Type B pancreatic cell (in vitro differentiated cells): ENCODE measurements at regions not wholly inside any gene's neighbourhood (a gene's known extent, or its start where the extent isn't known, plus 50 kb on each side); places are given as distances from the start of the nearest gene placed in this dataset.

Source experiments
- DNase-seq: peaks from one replicate; pipeline ENCODE4 v3.0.0; 2021; ENCODE audit warnings: mixed read lengths; ENCODE audit not compliant: unreplicated experiment; ENCODE audit errors: extremely low spot score
- H3K27ac Mint-ChIP-seq: 2 replicates; pipeline ENCODE4 v1.8.0; 2021; ENCODE audit warnings: mild to moderate bottlenecking, mixed read lengths
- H3K27me3 Mint-ChIP-seq: 2 replicates; pipeline ENCODE4 v1.8.0; 2021; ENCODE audit warnings: mixed read lengths
- H3K36me3 Mint-ChIP-seq: 2 replicates; pipeline ENCODE4 v1.8.0; 2021; ENCODE audit warnings: mixed read lengths
- H3K4me1 Mint-ChIP-seq: one replicate; pipeline ENCODE4 v1.8.0; 2021; ENCODE audit warnings: mixed read lengths; ENCODE audit not compliant: unreplicated experiment
- H3K4me3 Mint-ChIP-seq: 2 replicates; pipeline ENCODE4 v1.8.0; 2021; ENCODE audit warnings: mild to moderate bottlenecking, mixed read lengths
- H3K9me3 Mint-ChIP-seq: 2 replicates; pipeline ENCODE4 v1.8.0; 2021; ENCODE audit warnings: mixed read lengths
- CTCF ChIP-seq: fragments of 200-600 bp; sonication (generic); conservative IDR thresholded peaks from 2 replicates; pipeline ENCODE4 v1.5.0; 2021; ENCODE audit warnings: antibody characterized with exemption, mild to moderate bottlenecking

- H3K4me3 Mint-ChIP-seq, result no peak overlapping the region
- H3K36me3 Mint-ChIP-seq, result no peaks in the 10 kb centered on the region
- no peaks in the 10 kb centered on the region for H3K9me3 Mint-ChIP-seq
- peaks cover 8% of the 10 kb centered on the region for H3K4me1 Mint-ChIP-seq
- H3K27me3 Mint-ChIP-seq, result peaks cover 3% of the 10 kb centered on the region
- no peak for TF ChIP-seq CTCF
- no peak for DNase-seq
- no peak overlapping the region for H3K27ac Mint-ChIP-seq
Measured at GRCh38 chr2:122078451-122078850, 323.0 kb downstream of the TSN start.

- Mint-ChIP-seq H3K4me3 (no peak overlapping the region), H3K27me3 (peaks cover 3% of the 10 kb centered on the region), H3K9me3 (no peaks in the 10 kb centered on the region), H3K36me3 (no peaks in the 10 kb centered on the region), H3K4me1 (peaks cover 8% of the 10 kb centered on the region), H3K27ac (no peak overlapping the region)
- no peak for DNase-seq
- TF ChIP-seq CTCF, result no peak
Measured at GRCh38 chr2:122079844-122080243, 324.4 kb downstream of the TSN start.

GRCh38 chr2:122080316-122080715 is 324.9 kb downstream of the TSN start:
- Mint-ChIP-seq H3K36me3 (no peaks in the 10 kb centered on the region), H3K27ac (no peak overlapping the region), H3K4me3 (no peak overlapping the region), H3K27me3 (peaks cover 3% of the 10 kb centered on the region), H3K9me3 (no peaks in the 10 kb centered on the region), H3K4me1 (peaks cover 8% of the 10 kb centered on the region)
- TF ChIP-seq CTCF, result no peak
- DNase-seq, result no peak

- Mint-ChIP-seq H3K4me1 (peaks cover 8% of the 10 kb centered on the region), H3K9me3 (no peaks in the 10 kb centered on the region), H3K27ac (no peak overlapping the region), H3K27me3 (peaks cover 3% of the 10 kb centered on the region), H3K4me3 (no peak overlapping the region), H3K36me3 (no peaks in the 10 kb centered on the region)
- no peak for TF ChIP-seq CTCF
- DNase-seq, result no peak
Measured at GRCh38 chr2:122080871-122081270, 325.4 kb downstream of the TSN start.

- Mint-ChIP-seq H3K36me3 (no peaks in the 10 kb centered on the region), H3K27ac (no peak overlapping the region)
- no peak for TF ChIP-seq CTCF
Measured at GRCh38 chr2:122081751-122082150, 326.3 kb downstream of the TSN start.

More at GRCh38 chr2:122081751-122082150, 326.3 kb downstream of the TSN start:
- DNase-seq, result no peak
- Mint-ChIP-seq H3K4me1 (peaks cover 8% of the 10 kb centered on the region), H3K27me3 (peaks cover 3% of the 10 kb centered on the region), H3K9me3 (no peaks in the 10 kb centered on the region), H3K4me3 (no peak overlapping the region)
